ENCODE measurements at regions not wholly inside any gene's neighbourhood (a gene's known extent, or its start where the extent isn't known, plus 50 kb on each side); places are given as distances from the start of the nearest gene placed in this dataset.
"Not testable (repeated sequence)": the region's sequence is repeated elsewhere in the genome, so short reads cannot be mapped to it uniquely, and the experiment has no call there.

DNA sequence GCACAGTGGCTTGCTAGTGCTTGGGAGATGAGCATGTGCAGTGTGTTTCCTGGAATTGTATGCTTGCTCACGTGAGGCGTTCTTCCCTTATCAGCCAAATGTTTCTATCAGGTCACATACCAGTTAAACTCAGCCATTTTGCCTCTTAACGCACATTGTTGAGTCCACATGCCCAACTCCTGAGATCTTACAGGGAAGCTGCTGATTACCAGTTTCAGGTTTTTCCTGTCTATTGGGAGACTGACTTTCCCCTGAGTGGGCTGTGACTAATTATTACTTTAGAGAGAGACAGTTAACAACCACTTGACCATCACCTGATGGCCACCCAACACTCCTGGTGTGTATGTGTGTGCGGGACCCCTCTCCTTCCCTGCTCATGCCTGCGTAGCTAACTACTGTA lies 161.3 kb upstream of the PTGFR start:
- no peak overlapping the region for H3K4me3 ChIP-seq (ENCODE audit: low read length)
- DNase-seq (ENCODE audit: low read depth), result peak; percentile 55
- TF ChIP-seq, protein P1, sequence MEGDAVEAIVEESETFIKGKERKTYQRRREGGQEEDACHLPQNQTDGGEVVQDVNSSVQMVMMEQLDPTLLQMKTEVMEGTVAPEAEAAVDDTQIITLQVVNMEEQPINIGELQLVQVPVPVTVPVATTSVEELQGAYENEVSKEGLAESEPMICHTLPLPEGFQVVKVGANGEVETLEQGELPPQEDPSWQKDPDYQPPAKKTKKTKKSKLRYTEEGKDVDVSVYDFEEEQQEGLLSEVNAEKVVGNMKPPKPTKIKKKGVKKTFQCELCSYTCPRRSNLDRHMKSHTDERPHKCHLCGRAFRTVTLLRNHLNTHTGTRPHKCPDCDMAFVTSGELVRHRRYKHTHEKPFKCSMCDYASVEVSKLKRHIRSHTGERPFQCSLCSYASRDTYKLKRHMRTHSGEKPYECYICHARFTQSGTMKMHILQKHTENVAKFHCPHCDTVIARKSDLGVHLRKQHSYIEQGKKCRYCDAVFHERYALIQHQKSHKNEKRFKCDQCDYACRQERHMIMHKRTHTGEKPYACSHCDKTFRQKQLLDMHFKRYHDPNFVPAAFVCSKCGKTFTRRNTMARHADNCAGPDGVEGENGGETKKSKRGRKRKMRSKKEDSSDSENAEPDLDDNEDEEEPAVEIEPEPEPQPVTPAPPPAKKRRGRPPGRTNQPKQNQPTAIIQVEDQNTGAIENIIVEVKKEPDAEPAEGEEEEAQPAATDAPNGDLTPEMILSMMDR (IDR thresholded peaks at IDR 0.05; ENCODE audit: insufficient read depth, low read depth, low read length, missing control alignments), result no peak

GRCh38 chr1:78331799-78332198 lies 159.0 kb upstream of the PTGFR start:
- TF ChIP-seq, protein P1 (IDR thresholded peaks at IDR 0.05; ENCODE audit: insufficient read depth, low read depth, low read length, missing control alignments), result no peak
- no peak overlapping the region for H3K4me3 ChIP-seq (ENCODE audit: low read length)
- DNase-seq (ENCODE audit: low read depth), result no peak

GRCh38 chr1:78333502-78333901 lies 157.3 kb upstream of the PTGFR start:
- peak; percentile 40 for DNase-seq (ENCODE audit: low read depth)
- TF ChIP-seq, protein P1 (IDR thresholded peaks at IDR 0.05; ENCODE audit: insufficient read depth, low read depth, low read length, missing control alignments), result peak; percentile 75
- H3K4me3 ChIP-seq (ENCODE audit: low read length), result no peak overlapping the region

GRCh38 chr1:78334114-78334513 lies 156.7 kb upstream of the PTGFR start:
- no peak overlapping the region for H3K4me3 ChIP-seq (ENCODE audit: low read length)
- TF ChIP-seq, protein P1 (IDR thresholded peaks at IDR 0.05; ENCODE audit: insufficient read depth, low read depth, low read length, missing control alignments), result no peak
- DNase-seq (ENCODE audit: low read depth), result no peak

DNA sequence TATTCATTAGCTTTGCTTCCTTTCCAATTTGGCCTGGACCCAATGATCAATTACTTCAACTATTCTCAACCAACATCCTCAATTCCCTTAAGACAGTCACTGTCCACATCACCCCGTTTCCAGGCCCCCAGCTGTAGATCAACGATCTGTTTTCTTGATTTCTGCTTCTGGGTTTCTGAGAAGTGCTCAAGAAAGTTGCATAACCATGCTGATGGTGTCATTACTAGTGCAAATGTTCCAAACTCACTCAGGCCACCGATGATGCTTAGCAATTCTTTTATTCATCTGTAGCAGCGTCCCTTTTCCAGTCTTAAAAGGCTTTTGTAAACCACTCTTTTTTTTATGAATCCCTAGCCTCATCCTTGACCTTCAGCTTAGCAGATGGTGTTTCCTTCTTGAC lies 155.8 kb upstream of the PTGFR start:
- no peak overlapping the region for H3K4me3 ChIP-seq (ENCODE audit: low read length)
- no peak for DNase-seq (ENCODE audit: low read depth)
- TF ChIP-seq, protein P1 (IDR thresholded peaks at IDR 0.05; ENCODE audit: insufficient read depth, low read depth, low read length, missing control alignments), result no peak

DNA sequence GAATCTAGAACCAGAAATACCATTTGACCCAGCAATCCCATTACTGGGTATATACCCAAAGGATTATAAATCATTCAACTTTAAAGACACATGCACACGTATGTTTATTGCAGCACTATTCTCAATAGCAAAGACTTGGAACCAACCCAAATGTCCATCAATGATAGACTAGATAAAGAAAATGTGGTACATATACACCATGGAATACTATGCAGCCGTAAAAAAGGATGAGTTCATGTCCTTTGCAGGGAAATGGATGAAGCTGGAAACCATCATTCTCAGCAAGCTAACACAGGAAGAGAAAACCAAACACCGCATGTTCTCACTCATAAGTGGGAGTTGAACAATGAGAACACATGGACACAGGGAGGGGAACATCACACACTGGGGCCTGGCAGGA lies 154.0 kb upstream of the PTGFR start:
- not testable (repeated sequence) for DNase-seq (ENCODE audit: low read depth); H3K4me3 ChIP-seq (ENCODE audit: low read length)

DNA sequence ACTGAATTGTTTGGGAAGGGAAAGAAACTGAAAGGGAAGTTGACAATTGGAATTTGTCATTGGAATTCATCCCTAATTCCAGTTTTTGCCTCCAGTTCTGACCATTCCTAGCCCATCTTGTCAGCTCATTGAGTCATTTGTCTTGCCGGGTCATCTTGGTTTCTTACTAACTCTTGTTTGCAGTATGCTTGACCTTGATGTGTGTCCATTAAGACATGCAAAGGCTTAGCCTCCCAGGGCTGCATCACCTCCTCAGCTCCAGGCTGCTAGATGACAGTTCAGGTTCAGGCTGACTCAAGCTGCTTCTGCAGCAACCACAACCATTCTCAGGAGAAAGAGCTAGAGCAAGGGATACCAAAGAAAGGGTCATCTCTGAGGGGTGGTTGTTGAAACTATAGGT lies 151.3 kb upstream of the PTGFR start:
- peak; percentile 82 for DNase-seq (ENCODE audit: low read depth)
- TF ChIP-seq, protein P1 (IDR thresholded peaks at IDR 0.05; ENCODE audit: insufficient read depth, low read depth, low read length, missing control alignments), result no peak
- H3K4me3 ChIP-seq (ENCODE audit: low read length), result no peak overlapping the region

- TF ChIP-seq, protein P1 (IDR thresholded peaks at IDR 0.05; ENCODE audit: insufficient read depth, low read depth, low read length, missing control alignments), result no peak
- DNase-seq (ENCODE audit: low read depth), result peak; percentile 83
- no peak overlapping the region for H3K4me3 ChIP-seq (ENCODE audit: low read length)
Observed at GRCh38 chr1:78340006-78340405, 150.8 kb upstream of the PTGFR start.

Measured in epithelial cell of esophagus (primary cell).